ENCODE measurements at regions not wholly inside any gene's neighbourhood (a gene's known extent, or its start where the extent isn't known, plus 50 kb on each side); places are given as distances from the start of the nearest gene placed in this dataset.
"Not testable (repeated sequence)": the region's sequence is repeated elsewhere in the genome, so short reads cannot be mapped to it uniquely, and the experiment has no call there.

DNA sequence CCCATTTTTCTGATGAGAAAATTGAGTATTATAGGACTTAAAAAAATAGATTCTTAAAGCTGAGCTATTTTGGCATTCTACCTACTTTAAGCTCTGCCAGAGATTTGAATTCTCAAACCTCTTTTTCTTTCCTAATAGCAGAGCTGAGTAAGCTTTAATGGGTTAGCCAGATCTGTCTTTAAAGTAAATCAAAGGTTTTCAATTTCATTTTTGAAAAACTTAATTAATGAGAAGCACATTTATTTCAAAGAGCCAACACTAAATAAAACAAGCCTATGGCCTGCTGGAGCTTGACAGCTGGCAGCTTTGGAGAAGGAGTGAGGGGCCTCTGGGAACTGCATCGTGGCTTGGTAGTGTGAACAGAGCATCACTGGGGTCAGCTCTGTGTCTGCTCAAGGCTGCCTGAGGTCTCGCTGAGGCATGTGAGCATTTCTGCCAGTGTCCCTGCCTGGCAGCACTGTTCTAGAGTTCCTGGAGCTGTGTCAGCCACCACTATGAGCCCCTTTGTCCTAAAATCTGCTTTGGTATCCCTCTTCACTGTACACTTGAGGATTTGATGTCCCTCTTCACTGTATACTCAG is 50.4 kb upstream of the PRSS23 start:
- DNase-seq (no peak), ATAC-seq (no peak)
- intact Hi-C loops (cut with micrococcal nuclease), result no loop called here

DNA sequence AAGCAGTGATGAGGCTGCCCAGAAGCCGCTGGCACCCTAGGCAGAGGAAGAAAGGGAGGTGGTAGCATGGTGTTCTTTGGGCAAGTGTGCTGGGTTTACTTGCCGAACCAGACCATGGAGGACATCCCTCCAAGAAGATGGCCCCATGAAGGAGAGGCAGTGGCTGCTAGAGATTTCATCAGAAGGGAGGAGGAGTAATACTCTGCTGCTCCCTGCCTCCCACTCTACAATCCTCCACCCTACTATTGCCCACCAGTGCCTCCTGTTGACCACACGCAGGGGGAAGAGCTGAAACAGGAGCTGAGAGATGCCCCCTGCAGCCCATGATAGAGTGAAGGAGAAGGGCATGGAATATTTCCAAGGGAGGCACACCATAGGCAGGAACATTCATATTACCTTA is 51.0 kb upstream of the PRSS23 start:
- no peak for ATAC-seq
- DNase-seq, result no peak
- intact Hi-C loops (cut with micrococcal nuclease), result no loop called here

DNA sequence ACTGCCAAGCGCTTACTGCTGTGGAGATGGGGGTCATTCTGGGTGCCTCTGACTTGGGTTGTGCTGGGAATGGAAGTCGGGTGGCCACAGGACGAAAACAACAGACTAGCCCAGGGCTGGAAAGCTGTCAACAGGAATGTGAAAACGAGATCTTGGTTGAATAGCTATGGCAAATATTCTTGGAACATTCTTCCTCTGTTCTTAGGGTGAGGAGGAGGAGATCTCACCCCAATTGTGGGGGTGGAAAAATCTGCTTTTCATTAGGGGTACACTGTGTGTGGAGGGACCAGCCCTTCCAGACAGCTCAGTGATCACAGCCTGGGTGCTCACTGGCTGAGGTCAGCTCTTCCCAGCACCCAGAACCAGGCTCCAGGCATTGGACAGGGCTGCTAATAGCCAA is 52.0 kb upstream of the PRSS23 start:
- DNase-seq (no peak), ATAC-seq (no peak)
- intact Hi-C loops (cut with micrococcal nuclease), result no loop called here

DNA sequence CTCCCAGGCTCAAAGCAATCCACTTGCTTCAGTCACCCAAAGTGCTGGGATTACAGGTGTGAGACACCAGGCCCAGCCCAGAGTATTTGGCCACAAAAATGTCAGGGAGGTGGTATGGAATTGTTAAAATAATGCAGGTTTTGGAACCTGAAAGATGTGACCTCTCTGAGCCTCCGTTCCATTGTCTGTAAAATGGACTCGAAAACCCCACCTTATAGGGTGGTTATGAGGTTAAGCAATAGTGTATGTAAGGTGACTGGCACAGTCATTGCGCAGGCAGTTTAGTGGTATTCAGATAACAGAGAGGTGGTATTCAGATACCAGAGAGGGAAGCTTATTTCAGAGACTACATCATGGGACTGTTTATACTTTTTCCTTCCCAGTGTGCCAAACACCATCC is 52.5 kb upstream of the PRSS23 start:
- no peak for DNase-seq
- ATAC-seq, result no peak
- intact Hi-C loops (cut with micrococcal nuclease), result no loop called here

DNA sequence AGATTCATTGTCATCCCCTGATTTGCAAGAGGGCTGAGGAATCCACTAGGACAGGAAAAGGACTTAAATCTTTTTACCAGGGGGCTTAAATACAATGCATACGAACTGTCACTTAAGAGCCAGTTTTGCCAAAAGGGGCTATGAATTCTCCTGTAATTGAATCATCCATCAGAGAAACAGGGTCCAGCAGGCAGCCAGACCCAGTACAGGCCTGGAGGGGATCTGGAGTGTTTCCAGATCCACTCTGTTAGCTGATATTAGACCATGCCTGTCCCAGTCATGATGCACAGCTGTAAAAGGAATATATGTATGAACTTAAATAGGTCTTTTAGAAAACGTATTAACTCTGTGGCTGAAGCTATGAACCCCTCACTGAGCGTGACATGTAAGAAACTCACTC is 53.8 kb upstream of the PRSS23 start:
- ATAC-seq (no peak), DNase-seq (no peak)
- intact Hi-C loops (cut with micrococcal nuclease), result no loop called here

DNA sequence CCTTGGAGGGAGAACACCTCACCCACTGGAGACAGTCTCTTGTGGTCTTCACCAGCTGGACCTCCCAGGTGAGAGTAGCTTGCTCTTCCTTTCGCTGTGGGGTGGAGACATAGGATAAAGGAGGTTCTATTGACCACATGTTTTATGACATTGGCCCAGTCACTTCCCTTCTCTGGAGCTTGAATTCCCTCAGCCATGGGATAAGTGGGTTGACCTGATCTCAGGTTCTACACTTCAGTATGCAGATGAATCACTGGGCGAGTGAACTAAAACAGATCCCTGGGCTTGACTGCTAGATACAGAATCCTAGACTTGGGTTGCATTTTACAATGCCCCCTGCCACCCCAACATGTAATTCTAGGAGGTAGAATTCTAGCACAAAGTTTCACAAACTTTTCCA is 54.8 kb upstream of the PRSS23 start:
- no peak for DNase-seq
- ATAC-seq, result no peak
- intact Hi-C loops (cut with micrococcal nuclease), result no loop called here

DNA sequence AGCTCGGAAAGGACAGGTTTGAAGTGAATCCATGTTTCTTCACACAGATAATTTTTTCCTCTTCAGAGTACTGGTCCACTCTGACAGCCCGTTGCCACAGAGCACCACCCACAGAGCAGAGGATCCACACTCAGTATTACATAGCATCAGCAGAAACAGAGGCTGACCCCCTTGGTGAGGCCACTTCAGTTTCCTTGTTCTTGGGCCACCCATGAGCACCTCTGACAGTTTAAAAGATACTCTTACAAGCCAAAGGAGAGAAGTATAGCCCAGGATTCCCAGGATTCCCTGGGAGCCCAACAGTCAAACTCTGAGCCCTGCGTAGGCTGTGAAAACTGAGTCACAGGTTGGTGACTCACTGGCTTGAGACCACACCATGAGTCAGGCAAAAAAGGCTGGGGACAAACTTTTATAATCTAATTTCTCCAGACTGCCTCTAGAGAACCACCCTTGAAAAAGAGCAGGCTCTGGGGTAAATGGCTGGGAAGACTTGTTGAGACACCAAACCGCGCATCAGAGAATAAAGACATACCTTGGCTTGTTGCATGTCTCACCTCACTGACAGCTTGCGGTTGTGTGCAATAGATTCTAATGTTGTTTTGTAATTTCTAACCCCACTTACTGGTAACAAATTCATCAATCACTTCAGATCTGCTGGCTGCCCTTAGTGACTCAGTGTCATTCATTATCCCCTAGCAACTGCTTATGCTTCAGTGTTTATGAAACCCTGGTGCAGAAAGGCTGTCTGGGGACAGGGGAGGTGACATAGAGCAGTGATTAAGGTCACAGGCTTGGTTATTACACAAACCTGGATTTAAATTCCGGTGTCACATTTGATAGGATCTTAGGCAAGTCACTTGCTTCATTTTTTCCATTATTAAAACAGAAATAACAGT is 56.9 kb upstream of the PRSS23 start:
- ATAC-seq, result peak; percentile 60
- intact Hi-C loops (cut with micrococcal nuclease), result no loop called here
- no peak for DNase-seq

DNA sequence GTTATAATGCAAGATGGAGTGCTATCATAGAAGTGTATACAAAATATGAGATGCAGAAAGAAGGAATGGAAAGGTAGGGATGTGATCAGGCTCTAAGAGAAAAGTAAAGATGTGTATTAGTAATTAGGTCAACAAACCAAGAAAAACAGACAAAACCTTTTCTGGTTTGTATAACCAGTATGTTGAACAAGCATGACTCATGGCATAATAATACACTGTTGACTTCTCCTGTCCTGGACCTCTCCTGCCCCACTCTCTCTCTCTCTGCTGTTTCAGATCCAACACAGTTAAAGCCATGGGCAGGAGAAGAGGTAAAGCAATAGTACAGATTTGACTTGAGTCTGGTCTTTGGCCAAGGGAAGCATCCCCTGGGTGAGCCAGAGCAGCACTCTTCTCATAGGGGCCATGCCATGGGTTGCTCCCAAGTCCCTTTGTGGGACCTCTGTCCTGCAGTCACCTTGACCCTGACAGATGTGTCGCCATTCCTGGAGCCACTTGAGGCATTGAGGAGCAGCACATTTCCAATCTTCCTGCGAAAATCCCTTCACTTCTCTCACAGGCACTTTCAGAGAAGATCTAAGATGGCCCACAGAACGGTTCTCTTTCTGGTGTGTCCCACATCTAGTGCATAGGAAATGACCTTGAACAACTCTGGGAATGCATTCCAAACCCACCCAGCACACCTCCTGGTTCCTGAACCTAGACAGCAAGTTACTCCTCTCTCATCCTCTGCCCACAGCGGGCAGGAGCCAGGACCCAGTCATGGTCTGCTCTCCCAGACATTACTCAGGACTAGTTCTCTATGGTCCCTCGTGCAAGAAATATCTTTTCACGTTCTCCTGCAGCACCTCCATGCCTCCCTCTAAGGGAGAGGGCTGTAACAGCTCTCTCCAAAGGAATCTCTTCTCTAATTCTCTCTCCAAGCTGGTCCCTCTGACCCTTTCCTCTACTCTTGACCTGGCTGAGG is 58.2 kb upstream of the PRSS23 start:
- no peak for ATAC-seq
- intact Hi-C loops (cut with micrococcal nuclease), result no loop called here
- DNase-seq, result no peak

DNA sequence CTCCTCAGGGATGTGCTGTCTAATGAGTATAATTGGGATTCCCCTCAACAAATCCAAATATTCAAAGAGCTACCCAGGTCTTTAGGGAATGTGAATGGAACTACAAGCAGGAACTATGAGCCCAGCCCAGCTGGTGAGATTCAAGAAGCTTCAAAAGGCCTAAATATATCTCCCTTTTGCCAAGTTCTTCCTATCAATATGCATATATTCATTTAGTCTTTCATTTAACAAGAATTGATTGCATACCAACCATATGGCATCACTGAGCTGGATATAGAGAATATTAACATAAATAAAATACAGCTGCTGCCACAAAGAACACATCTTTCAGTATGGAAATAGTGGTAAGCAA is 58.9 kb upstream of the PRSS23 start:
- intact Hi-C loops (cut with micrococcal nuclease), result no loop called here
- no peak for DNase-seq
- ATAC-seq, result no peak

DNA sequence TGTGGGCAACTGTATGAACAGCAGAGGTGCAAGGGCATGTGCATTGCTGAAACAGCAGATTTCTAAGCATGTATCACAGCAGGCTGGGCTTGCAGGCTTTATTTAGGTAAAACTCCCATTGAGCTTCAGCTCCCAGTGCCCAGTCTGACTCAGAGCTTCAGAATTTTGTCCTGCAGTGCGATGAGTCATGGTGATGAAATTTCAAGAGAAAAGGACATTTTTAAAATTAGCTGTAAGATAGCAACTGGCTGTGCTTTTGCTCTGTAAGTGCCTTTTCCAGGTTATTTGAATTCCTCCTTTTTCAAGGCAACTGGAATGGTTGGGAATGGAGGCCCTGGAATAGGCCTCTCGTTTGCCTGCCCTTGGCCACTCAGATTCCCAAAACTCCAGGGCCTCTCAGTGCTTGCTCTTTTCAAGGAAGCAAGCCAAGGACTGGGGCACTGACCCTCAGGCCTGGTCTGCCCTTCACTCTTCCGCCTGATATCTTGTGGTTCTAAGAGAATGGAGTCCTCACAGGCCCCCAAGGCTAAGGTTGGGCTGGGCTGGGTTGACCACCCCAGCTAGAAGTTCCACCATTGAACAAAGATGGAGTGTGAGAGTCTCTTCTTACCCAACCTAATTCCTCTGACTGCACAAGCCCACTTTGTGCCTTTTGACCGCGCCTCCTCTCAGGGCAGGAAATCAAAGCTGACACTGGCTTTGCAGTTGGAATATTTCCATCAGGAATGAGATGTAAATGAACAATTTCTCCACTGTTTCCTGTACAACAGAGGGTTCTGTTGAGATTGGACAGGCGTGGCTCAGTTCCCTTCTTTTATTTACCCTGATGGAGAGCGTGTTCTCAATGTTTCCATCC is 59.5 kb upstream of the PRSS23 start:
- intact Hi-C loops (cut with micrococcal nuclease), result no loop called here
- DNase-seq, result no peak

DNA sequence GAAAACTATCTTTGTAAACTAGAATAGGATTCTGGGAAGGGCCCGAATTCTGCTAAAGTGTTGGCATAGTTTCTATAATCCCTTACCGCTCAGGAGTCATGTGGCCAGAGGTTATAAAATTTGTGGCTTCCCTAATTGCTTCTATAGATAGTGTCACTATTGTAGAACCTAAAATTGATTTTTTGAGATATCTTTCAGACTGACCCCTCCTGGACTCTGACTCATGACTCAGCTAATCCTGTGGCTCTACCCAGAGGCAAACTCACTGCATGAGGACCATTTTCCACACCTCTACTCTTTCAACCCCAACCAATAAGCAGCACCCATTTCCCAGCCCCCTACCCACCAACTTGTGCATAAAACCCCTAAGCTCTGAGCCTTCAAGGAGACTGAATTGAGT is 61.8 kb upstream of the PRSS23 start:
- ATAC-seq (no peak), DNase-seq (no peak)
- intact Hi-C loops (cut with micrococcal nuclease), result no loop called here

More for the DNA sequence above, 59.5 kb upstream of the PRSS23 start:
- peak; percentile 81 for ATAC-seq

DNA sequence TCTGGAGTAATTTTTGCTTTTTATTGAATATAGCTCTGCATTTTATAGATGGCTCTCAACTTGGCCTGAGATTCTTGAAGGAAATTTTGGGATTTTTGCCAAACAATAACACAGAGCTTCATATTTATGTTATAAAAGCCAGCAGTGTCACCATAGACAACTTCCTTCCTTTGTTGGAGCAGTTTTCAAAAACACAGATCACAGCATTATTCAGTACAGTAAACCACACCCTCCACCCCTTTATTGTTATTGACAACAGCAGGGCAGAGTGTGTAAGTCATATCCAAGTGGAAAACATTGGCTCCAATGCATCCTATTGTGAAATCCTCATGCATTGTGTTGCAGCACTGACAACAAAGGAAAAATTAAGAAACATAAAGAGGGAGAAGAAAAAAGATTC is 62.6 kb upstream of the PRSS23 start:
- DNase-seq, result no peak
- no peak for ATAC-seq
- intact Hi-C loops (cut with micrococcal nuclease), result no loop called here

DNA sequence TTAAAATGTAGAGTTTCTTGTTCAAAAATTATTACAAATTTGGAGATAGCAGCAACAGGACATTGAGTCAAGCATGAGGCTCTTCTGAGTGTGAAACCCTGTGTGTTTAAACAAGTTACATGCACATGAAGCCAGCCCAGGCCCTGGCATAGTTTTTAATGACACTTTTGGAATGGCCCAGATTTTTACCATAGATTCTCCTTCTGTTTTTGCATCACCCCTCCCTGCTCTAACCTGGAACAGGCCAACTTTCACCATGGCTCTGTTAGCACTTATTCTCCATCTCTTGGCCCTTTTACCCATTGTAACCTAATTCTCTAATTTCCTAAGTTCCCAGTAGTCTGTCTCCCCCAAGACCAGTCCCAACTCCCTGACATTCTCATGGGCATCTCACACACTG is 63.1 kb upstream of the PRSS23 start:
- DNase-seq (no peak), ATAC-seq (no peak)
- intact Hi-C loops (cut with micrococcal nuclease), result no loop called here

DNA sequence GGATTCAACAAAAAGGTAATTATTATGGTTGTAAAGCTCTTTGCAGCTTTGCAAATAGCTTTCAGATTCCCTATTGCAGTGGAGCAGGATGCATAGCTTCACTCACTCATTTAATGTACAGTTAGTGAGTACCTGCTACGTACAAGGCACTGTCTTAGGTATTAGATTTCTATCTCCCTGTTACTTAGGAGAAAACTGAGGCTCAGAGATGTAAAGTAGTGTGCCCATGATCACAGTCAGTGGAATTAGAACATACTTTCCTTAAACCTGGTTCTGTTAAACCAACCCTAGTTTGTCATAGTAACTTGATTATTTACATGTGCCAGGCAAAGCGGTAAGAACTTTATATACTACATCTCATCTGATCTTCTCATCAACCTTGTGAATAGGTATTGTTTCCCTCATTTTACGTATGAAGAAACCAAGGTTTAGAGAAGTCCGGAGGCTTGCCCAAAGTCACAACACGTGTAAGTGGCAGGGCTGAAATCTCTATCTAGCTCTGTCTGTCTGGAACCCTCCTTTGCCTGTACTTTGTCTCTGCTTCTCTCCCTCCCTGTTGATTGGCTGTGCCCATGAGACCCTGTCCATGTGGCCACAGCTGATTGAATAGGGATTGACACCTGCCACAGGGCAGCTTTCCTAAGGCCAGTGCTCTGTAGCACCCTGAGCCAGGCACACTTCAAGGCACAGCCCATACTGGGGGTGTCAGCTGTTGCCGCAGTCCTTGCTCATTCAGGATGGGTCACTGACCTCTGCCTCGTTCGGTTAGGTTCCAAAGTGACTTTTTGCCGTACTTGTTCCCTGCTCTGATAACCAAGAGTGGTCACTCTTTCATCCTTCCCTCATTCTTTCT is 63.8 kb upstream of the PRSS23 start:
- ATAC-seq (no peak), DNase-seq (no peak)
- intact Hi-C loops (cut with micrococcal nuclease), result no loop called here

DNA sequence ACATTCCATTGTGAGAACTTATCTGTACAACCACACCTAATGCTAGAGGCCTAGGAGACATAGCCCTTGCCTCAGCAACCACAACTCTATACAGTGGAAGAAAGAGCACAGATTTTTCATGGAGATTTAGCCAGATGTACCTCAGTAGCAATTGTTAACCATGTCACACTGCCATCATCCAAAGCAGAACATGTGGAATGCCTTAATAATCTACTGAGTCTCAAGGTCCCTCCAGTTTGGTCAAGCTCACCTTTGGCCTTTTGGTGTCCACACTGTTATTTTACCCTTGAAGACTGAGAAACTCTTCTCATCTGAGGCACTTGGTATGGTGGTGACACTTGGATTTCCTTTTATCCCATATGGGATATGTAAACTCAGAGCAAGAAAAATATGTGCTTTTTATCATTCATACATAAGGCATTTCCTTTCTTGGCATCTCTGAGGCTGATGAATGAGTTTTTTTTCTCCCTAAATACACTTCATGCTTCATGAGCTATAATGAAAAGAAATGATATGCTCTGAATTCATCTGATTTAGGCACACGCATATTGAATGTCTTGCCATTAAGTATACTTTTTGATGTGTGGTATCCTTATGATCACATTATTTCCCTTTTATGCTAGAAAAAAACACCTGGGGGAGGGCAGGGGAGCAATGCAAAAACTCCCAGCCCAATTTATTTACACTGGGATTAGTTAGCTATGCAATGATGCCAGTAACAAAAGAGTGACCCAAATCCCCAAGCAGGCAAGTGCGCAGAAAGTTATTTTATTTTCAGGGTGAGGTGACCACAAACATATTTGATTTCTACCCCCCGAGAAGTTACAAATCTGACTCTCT is 63.3 kb upstream of the ME3 start:
- ATAC-seq, result no peak
- no peak for DNase-seq
- intact Hi-C loops (cut with micrococcal nuclease), result no loop called here

DNA sequence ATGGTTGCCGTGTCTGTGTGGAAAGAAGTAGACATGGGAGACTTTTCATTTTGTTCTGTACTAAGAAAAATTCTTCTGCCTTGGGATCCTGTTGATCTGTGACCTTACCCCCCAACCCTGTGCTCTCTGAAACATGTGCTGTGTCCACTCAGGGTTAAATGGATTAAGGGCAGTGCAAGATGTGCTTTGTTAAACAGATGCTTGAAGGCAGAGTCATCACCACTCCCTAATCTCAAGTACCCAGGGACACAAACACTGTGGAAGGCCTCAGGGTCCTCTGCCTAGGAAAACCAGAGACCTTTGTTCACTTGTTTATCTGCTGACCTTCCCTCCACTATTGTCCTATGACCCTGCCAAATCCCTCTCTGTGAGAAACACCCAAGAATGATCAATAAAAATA is 60.3 kb upstream of the ME3 start:
- ATAC-seq; DNase-seq; intact Hi-C loops (cut with micrococcal nuclease): not testable (repeated sequence)

DNA sequence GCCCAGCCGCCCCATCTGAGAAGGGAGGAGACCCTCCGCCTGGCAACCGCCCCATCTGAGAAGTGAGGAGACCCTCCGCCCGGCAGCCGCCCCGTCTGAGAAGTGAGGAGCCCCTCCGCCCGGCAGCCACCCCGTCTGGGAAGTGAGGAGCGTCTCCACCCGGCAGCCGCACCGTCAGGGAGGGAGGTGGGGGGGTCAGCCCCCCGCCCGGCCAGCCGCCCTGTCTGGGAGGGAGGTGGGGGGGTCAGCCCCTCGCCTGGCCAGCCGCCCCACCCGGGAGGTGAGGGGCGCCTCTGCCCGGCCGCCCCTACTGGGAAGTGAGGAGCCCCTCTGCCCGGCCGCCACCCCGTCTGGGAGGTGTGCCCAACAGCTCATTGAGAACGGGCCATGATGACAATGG is 59.9 kb upstream of the ME3 start:
- DNase-seq; intact Hi-C loops (cut with micrococcal nuclease); ATAC-seq: not testable (repeated sequence)
